ENCODE measurements at regions not wholly inside any gene's neighbourhood (a gene's known extent, or its start where the extent isn't known, plus 50 kb on each side); places are given as distances from the start of the nearest gene placed in this dataset.
"Not testable (repeated sequence)": the region's sequence is repeated elsewhere in the genome, so short reads cannot be mapped to it uniquely, and the experiment has no call there.

- DNase-seq: no peak
These were observed 361.4 kb upstream of the POU5F2 start for GRCh38 chr5:94102849-94103248.

- not testable (repeated sequence) for DNase-seq
These were observed 356.0 kb upstream of the POU5F2 start for GRCh38 chr5:94097384-94097783.

GRCh38 chr5:94094793-94095441, 353.5 kb upstream of the POU5F2 start:
- DNase-seq: no peak

GRCh38 chr5:94093300-94093699, 351.9 kb upstream of the POU5F2 start:
- no peak for DNase-seq

GRCh38 chr5:94086635-94087034, 345.2 kb upstream of the POU5F2 start:
- not testable (repeated sequence) for DNase-seq

- DNase-seq: no peak
These were observed 344.8 kb upstream of the POU5F2 start for GRCh38 chr5:94086194-94086593.

GRCh38 chr5:94082405-94082804, 341.0 kb upstream of the POU5F2 start:
- no peak for DNase-seq

- no peak for DNase-seq
These were observed 339.7 kb upstream of the POU5F2 start for GRCh38 chr5:94081088-94081487.

GRCh38 chr5:94080390-94080789, 339.0 kb upstream of the POU5F2 start:
- no peak for DNase-seq

GRCh38 chr5:94072116-94072515, 330.7 kb upstream of the POU5F2 start:
- no peak for DNase-seq

- no peak for DNase-seq
These were observed 325.2 kb upstream of the POU5F2 start for GRCh38 chr5:94066437-94067207.

GRCh38 chr5:94064025-94064424, 322.6 kb upstream of the POU5F2 start:
- no peak for DNase-seq

- no peak for DNase-seq
These were observed 316.3 kb upstream of the POU5F2 start for GRCh38 chr5:94057655-94058054.

- no peak for DNase-seq
These were observed 315.8 kb upstream of the POU5F2 start for GRCh38 chr5:94057217-94057616.

GRCh38 chr5:94049307-94049922, 308.0 kb upstream of the POU5F2 start:
- DNase-seq: not testable (repeated sequence)

GRCh38 chr5:94045839-94046782, 304.7 kb upstream of the POU5F2 start:
- DNase-seq: no peak

GRCh38 chr5:94043311-94043710, 301.9 kb upstream of the POU5F2 start:
- DNase-seq: no peak

- DNase-seq: no peak
These were observed 299.3 kb upstream of the POU5F2 start for GRCh38 chr5:94040591-94041148.

GRCh38 chr5:94039101-94039500, 297.7 kb upstream of the POU5F2 start:
- DNase-seq: no peak

- DNase-seq: no peak
These were observed 290.2 kb upstream of the POU5F2 start for GRCh38 chr5:94031631-94032030.

GRCh38 chr5:94028001-94028400, 286.6 kb upstream of the POU5F2 start:
- no peak for DNase-seq

- DNase-seq: no peak
These were observed 285.7 kb upstream of the POU5F2 start for GRCh38 chr5:94027145-94027544.
